GM19324 (cell line): ENCODE measurements at regions not wholly inside any gene's neighbourhood (a gene's known extent, or its start where the extent isn't known, plus 50 kb on each side); places are given as distances from the start of the nearest gene placed in this dataset.

Experiments
- ATAC-seq: cut with Tn5 transposase; IDR thresholded peaks from one replicate; pipeline ENCODE4 v1.9.1; 2021; ENCODE audit warnings: mild to moderate bottlenecking, moderate library complexity; ENCODE audit not compliant: unreplicated experiment, low FRiP score

DNA sequence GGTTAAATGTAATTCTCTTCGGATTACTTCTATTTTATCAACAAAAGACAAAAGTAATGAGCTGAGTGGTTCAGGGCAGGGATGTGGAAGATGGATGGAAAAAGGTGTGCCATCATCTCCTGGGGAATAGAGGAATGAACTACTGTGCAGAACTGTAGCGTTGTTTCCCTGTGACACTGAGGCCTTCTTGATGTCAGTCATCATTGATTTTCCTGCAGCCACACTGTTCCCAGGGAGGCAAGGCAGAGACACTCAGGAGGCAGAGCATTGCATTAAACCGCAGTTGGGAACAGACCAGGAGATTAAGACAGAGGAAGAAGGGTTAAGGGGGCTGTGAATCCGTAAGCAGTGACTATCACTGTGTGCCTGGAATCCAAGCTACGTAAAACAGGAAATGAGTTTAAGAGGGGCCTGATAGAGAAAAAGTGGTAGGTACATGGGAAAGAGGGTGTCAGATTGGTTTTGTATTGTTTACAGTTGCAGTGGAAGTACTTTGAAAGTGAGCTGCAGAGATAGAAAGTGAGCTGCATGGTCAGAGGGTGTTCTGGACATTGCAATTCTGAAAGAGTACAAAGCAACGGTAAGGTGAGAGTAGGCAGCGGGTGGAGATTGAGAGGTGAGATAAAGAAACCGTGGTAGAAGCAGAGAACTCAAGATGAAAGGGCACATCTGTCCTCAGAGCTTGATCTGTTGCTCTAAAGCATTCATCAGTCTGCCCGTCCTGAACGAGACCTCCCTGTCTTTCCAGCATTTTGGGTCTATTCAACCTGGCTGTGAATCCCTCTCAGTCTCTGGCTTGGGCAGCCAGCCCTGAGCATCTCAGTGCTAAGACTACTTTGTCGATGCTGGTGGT lies 793.4 kb upstream of the CELF4 start:
- no peak for ATAC-seq

- no peak for ATAC-seq
Measured at GRCh38 chr18:38353149-38353548, 787.6 kb upstream of the CELF4 start.

DNA sequence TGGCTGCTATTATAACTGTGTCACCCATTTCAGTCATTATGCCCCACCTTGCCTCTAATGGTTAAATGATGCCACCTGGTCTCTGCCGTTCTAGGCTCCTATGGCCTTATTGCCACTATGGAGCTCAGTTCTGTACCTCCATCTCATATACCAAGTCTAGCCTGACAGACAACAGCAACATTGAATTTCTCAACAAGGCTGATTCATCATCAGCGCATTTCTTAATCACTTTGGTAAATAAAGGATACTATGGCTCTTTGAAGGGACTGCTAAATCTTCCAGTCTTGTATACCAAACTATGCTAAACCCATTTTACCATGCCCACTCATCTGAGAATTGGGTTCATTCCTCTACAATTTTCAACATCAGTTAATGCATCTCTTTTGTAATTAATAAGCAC lies 784.5 kb upstream of the CELF4 start:
- ATAC-seq: no peak

GRCh38 chr18:38330573-38330972 lies 765.0 kb upstream of the CELF4 start:
- no peak for ATAC-seq

DNA sequence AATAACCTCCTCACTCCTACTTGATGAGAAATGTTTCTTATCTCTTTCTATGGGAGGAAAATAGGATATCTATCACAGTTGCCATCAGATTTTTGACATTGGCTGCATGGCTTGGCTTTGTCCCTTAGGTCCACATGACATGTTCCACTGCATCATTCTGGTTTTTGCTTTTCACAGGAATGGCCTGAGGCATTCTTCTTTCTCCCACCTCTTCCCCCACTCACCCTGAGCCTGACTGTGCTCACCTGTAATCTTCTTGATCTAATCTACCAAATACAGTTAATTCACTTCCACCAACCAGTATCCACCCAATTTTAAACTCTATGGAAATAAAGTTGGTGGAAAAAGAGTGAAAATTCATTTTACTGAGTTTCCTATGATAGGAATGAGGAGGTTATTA lies 763.5 kb upstream of the CELF4 start:
- ATAC-seq: no peak

DNA sequence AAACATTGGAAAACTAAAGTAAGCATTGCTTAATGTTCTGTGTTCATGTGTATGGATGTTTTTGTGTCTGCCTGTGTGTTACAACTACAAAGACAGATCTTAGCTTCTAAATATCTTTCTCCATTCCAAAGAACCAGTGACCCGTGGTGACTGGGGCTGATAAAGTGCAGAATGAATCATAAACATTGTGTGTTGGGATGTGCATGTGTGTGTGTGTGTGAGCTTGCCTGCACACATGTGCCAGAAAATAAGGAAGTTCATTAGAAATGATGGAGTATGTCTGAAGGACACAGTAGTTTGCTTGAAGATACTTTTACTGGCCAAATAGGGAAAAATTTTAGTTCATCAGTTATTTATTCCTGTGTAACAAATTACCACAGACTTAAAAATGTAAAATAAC lies 756.6 kb upstream of the CELF4 start:
- ATAC-seq: no peak

DNA sequence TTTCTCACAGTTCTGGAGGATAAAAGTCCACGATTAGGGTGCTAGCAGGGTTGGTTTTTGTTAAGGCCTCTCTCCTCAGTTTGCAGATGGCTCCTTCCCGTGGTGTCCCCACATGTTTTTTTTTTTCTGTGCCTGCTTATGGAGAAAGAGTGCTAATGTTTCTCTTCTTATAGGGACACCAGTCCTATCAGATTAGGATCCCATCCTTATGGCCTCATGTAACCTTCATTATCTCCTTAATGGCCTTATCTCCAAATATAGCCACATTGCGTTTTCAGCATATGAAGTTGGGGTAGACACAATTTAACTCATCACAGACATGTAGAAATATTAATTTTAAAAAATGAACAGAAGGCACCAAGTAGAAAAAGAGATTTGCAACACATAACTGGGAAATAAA lies 755.7 kb upstream of the CELF4 start:
- ATAC-seq: no peak

DNA sequence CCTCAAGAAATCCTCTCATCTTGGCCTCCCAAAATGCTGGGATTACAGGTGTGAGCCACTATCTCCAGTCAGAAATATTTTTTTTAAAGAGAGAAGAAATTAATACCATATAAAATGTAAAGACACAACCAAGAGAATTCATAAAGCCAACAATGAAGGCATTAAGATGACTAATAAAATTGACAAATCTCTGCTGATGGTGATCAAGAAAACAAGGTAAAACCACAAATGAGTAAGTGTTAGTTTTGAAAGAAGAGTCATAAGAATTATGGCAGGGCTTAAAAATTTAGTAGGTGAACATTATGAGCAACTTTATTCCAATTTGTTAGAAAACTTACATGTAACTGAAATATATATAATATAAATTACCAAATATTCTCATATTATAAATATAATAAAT lies 752.8 kb upstream of the CELF4 start:
- no peak for ATAC-seq

DNA sequence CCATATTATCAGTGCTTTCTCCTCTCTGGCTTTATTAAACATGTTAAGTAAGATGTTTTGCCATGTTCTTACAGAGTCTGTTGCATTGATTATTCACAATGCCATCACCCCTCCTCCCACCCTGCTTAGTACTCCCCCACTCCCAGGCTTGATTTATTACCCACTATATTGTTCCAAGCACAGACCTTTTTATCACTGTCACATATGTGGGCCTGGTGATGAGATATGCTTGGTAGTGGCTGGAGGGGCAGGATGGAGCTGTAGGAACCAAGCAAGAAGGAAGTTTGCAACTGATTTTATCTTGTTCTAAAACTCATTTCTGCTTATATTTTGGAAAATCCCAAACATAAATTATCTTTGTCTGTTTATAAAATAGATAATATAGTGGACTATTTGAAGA lies 748.2 kb upstream of the CELF4 start:
- no peak for ATAC-seq

DNA sequence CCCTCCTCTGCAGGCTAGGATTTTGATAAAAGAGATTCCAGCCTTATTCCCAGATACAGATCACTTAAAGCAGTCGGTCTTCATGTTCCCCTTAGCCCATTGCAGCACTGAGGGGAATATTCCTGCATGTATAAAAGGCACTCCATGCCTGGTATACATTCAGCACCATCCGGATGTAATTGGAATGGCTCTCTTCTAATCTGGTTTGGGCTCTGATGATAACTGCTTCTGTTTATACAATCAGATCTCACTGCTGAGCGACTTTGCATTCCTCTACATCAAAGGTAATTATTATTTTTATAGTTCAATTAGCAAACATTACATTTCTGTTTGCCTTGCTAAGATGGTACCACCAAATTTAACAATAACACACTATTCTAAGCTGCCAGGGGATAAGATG lies 746.9 kb upstream of the CELF4 start:
- ATAC-seq: no peak

- ATAC-seq: no peak
Measured at GRCh38 chr18:38310936-38311335, 745.3 kb upstream of the CELF4 start.

DNA sequence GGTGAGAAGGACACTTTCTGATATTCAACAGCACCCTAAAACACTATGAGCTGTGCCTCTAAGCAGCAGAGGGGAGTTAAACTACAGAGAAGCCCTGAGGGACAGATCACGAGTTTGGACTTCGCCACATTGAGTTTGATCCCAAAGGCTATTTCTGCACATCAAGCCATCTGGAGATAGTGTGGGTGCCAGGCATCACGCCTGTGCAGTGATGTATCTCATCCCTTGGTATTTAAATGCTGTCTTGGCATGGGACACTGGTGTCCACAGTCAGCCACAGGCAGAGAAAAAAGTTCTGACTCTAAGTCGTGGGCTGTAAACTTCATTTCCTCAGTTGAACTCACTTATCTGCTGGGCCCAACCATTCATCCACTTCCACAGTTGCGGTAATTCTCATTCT lies 742.3 kb upstream of the CELF4 start:
- no peak for ATAC-seq

DNA sequence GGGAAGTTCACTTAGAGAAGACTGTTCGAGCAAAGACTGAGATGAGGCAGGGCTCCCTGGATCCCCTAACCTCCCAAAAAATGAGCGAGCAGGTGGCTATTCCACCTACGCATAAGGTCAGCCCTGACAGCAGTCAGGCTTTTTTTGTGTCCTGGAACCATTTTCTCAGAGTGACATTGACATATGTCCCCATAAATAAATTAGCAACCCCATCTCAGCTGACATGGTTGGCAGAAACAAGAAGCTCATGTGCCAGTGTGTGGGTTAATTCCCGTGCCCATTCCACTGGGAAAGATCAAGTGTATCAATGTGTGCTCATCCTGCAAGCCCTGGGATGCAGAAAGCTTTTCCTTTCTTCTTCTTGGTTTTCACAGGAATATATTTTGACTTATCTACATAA lies 740.4 kb upstream of the CELF4 start:
- no peak for ATAC-seq

DNA sequence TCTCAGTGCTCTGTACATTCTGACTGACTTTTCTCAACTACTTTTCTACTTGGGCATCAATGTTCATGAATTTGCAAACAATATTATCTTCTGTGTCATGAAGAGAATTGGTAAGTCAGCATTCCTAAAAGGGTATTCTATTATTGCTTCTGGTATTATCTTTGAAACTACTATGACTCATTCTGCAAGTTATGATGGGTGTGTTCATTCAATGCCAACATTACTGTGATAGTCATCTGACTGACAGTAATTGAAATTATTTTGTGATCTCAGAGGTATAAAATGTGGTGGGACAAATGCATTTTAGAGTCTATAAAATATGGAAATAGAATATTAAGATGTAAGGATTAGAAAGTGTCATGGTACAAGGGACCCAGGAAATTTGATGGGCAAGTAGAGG lies 736.0 kb upstream of the CELF4 start:
- no peak for ATAC-seq

GRCh38 chr18:38297910-38298309 lies 732.3 kb upstream of the CELF4 start:
- ATAC-seq: no peak

DNA sequence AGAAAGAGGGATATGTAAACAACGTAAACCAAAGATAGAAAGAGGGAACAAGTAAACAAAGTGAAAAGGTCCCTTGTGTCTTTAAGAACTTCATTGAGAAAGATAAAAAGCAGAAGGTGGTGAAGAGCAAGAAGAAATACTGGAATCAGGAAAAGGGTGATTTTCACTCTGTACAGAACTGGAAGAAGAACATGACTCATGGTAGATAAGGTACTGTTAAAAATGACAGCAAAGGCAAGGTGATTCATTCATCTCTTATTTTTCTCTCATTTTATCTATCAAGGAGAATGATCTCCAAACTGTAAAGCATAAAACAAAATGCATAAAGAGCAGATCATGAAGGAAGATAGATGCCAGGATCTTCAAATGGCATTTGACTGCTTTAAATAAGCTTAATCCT lies 724.6 kb upstream of the CELF4 start:
- no peak for ATAC-seq

- ATAC-seq: no peak
Measured at GRCh38 chr18:38284972-38285371, 719.4 kb upstream of the CELF4 start.

GRCh38 chr18:38263066-38263465 lies 697.5 kb upstream of the CELF4 start:
- no peak for ATAC-seq

GRCh38 chr18:38262661-38263060 lies 697.1 kb upstream of the CELF4 start:
- ATAC-seq: no peak

- ATAC-seq: no peak
Measured at GRCh38 chr18:38257661-38258060, 692.1 kb upstream of the CELF4 start.

- no peak for ATAC-seq
Measured at GRCh38 chr18:38256366-38256765, 690.8 kb upstream of the CELF4 start.

GRCh38 chr18:38250971-38251370 lies 685.4 kb upstream of the CELF4 start:
- ATAC-seq: no peak

- ATAC-seq: no peak
Measured at GRCh38 chr18:38244480-38244879, 678.9 kb upstream of the CELF4 start.
